NCI-H146 treated with DMSO at 0.1 percent for 48 hours (cell line): ENCODE measurements at regions not wholly inside any gene's neighbourhood (a gene's known extent, or its start where the extent isn't known, plus 50 kb on each side); places are given as distances from the start of the nearest gene placed in this dataset.
"Not testable (repeated sequence)": the region's sequence is repeated elsewhere in the genome, so short reads cannot be mapped to it uniquely, and the experiment has no call there.

Source experiments
- DNase-seq: peaks from one replicate; lab custom pipeline; 2025; ENCODE audit not compliant: unreplicated experiment; lab: John Stamatoyannopoulos, UW

GRCh38 chr4:111115881-111116280 is 493.0 kb upstream of the PITX2 start:
- no peak for DNase-seq

GRCh38 chr4:111120191-111120590 is 497.3 kb upstream of the PITX2 start:
- no peak for DNase-seq

GRCh38 chr4:111126340-111126739 is 503.5 kb upstream of the PITX2 start:
- no peak for DNase-seq

- DNase-seq: no peak
Measured at GRCh38 chr4:111127841-111128240, 505.0 kb upstream of the PITX2 start.

- DNase-seq: no peak
Measured at GRCh38 chr4:111128327-111128726, 505.4 kb upstream of the PITX2 start.

- no peak for DNase-seq
Measured at GRCh38 chr4:111136438-111136837, 513.6 kb upstream of the PITX2 start.

GRCh38 chr4:111136967-111137366 is 514.1 kb upstream of the PITX2 start:
- no peak for DNase-seq

- no peak for DNase-seq
Measured at GRCh38 chr4:111143510-111143909, 520.6 kb upstream of the PITX2 start.

- no peak for DNase-seq
Measured at GRCh38 chr4:111154934-111155333, 532.1 kb upstream of the PITX2 start.

GRCh38 chr4:111164556-111164955 is 541.7 kb upstream of the PITX2 start:
- DNase-seq: not testable (repeated sequence)

- no peak for DNase-seq
Measured at GRCh38 chr4:111174331-111174730, 551.5 kb upstream of the PITX2 start.

- no peak for DNase-seq
Measured at GRCh38 chr4:111178231-111178630, 555.4 kb upstream of the PITX2 start.

- DNase-seq: no peak
Measured at GRCh38 chr4:111187108-111187507, 564.2 kb upstream of the PITX2 start.

GRCh38 chr4:111198446-111198845 is 575.6 kb upstream of the PITX2 start:
- DNase-seq: no peak

- no peak for DNase-seq
Measured at GRCh38 chr4:111204797-111205196, 581.9 kb upstream of the PITX2 start.

GRCh38 chr4:111208970-111209369 is 586.1 kb upstream of the PITX2 start:
- no peak for DNase-seq

GRCh38 chr4:111209706-111210105 is 586.8 kb upstream of the PITX2 start:
- no peak for DNase-seq

GRCh38 chr4:111210595-111210994 is 587.7 kb upstream of the PITX2 start:
- DNase-seq: no peak

- no peak for DNase-seq
Measured at GRCh38 chr4:111213531-111213930, 590.7 kb upstream of the PITX2 start.

- DNase-seq: no peak
Measured at GRCh38 chr4:111214371-111214770, 591.5 kb upstream of the PITX2 start.

- no peak for DNase-seq
Measured at GRCh38 chr4:111215755-111216154, 592.9 kb upstream of the PITX2 start.

- no peak for DNase-seq
Measured at GRCh38 chr4:111216791-111217190, 593.9 kb upstream of the PITX2 start.

- DNase-seq: no peak
Measured at GRCh38 chr4:111221371-111221770, 598.5 kb upstream of the PITX2 start.

GRCh38 chr4:111228396-111228795 is 605.5 kb upstream of the PITX2 start:
- DNase-seq: no peak
